ENCODE measurements at regions not wholly inside any gene's neighbourhood (a gene's known extent, or its start where the extent isn't known, plus 50 kb on each side); places are given as distances from the start of the nearest gene placed in this dataset.

GRCh38 chr15:96390986-96391385, 60.5 kb downstream of the NR2F2 start:
- Histone ChIP-seq H3K27me3 (peaks cover 44% of the 10 kb centered on the region), H3K4me1 (ENCODE audit: control insufficient read depth in 1 of 2, insufficient read depth in 1 of 2, low read depth in 1 of 2, low read length in 1 of 2) (no peaks in the 10 kb centered on the region), H3K9me3 (no peaks in the 10 kb centered on the region), H3K4me3 (ENCODE audit: low read depth in 1 of 2, low read length in 1 of 2) (no peak overlapping the region), H3K36me3 (no peaks in the 10 kb centered on the region), H3K27ac (no peak overlapping the region)
- TF ChIP-seq CTCF (IDR thresholded peaks at IDR 0.05), result no peak

GRCh38 chr15:96392380-96393208, 62.1 kb downstream of the NR2F2 start:
- Histone ChIP-seq H3K9me3 (no peaks in the 10 kb centered on the region), H3K36me3 (no peaks in the 10 kb centered on the region), H3K4me3 (ENCODE audit: low read depth in 1 of 2, low read length in 1 of 2) (no peak overlapping the region), H3K27me3 (peaks cover 44% of the 10 kb centered on the region), H3K4me1 (ENCODE audit: control insufficient read depth in 1 of 2, insufficient read depth in 1 of 2, low read depth in 1 of 2, low read length in 1 of 2) (no peaks in the 10 kb centered on the region), H3K27ac (no peak overlapping the region)
- TF ChIP-seq CTCF (IDR thresholded peaks at IDR 0.05), result no peak

GRCh38 chr15:96393209-96393513, 62.7 kb downstream of the NR2F2 start:
- Histone ChIP-seq H3K27me3 (peaks cover 44% of the 10 kb centered on the region), H3K4me3 (ENCODE audit: low read depth in 1 of 2, low read length in 1 of 2) (no peak overlapping the region), H3K36me3 (no peaks in the 10 kb centered on the region), H3K27ac (no peak overlapping the region), H3K9me3 (no peaks in the 10 kb centered on the region), H3K4me1 (ENCODE audit: control insufficient read depth in 1 of 2, insufficient read depth in 1 of 2, low read depth in 1 of 2, low read length in 1 of 2) (no peaks in the 10 kb centered on the region)
- no peak for TF ChIP-seq CTCF (IDR thresholded peaks at IDR 0.05)

- no peaks in the 10 kb centered on the region for H3K4me1 ChIP-seq (ENCODE audit: control insufficient read depth in 1 of 2, insufficient read depth in 1 of 2, low read depth in 1 of 2, low read length in 1 of 2)
- TF ChIP-seq CTCF (IDR thresholded peaks at IDR 0.05), result no peak
Measured at GRCh38 chr15:96395687-96396086, 65.2 kb downstream of the NR2F2 start.

GRCh38 chr15:96398776-96399175, 68.3 kb downstream of the NR2F2 start:
- TF ChIP-seq CTCF (IDR thresholded peaks at IDR 0.05), result no peak
- Histone ChIP-seq H3K36me3 (no peaks in the 10 kb centered on the region), H3K4me1 (ENCODE audit: control insufficient read depth in 1 of 2, insufficient read depth in 1 of 2, low read depth in 1 of 2, low read length in 1 of 2) (no peaks in the 10 kb centered on the region), H3K9me3 (no peaks in the 10 kb centered on the region), H3K27ac (no peak overlapping the region), H3K27me3 (peaks cover 32% of the 10 kb centered on the region), H3K4me3 (ENCODE audit: low read depth in 1 of 2, low read length in 1 of 2) (no peak overlapping the region)

More at GRCh38 chr15:96395687-96396086, 65.2 kb downstream of the NR2F2 start:
- H3K4me3 ChIP-seq (ENCODE audit: low read depth in 1 of 2, low read length in 1 of 2), result no peak overlapping the region
- H3K27me3 ChIP-seq, result peaks cover 49% of the 10 kb centered on the region
- no peaks in the 10 kb centered on the region for H3K36me3 ChIP-seq
- H3K27ac ChIP-seq, result no peak overlapping the region
- no peaks in the 10 kb centered on the region for H3K9me3 ChIP-seq
